H1 (cell line): ENCODE measurements at regions not wholly inside any gene's neighbourhood (a gene's known extent, or its start where the extent isn't known, plus 50 kb on each side); places are given as distances from the start of the nearest gene placed in this dataset.

ENCODE experiments used
- BCL11A ChIP-seq, 2 experiments: IDR thresholded peaks; one replicate each; pipeline ENCODE4 v1.6.1; 2011; ENCODE audit warnings: low read depth in 2 of 2, low read length in 2 of 2, mild to moderate bottlenecking in 2 of 2
- EZH2 ChIP-seq: fragments of 200-600 bp; sonication (generic); IDR thresholded peaks from 2 replicates; pipeline ENCODE4 v1.7.1; 2012; ENCODE audit warnings: low read depth, mild to moderate bottlenecking, moderate library complexity, low read length, inconsistent platforms; ENCODE audit not compliant: severe bottlenecking
- GABPA ChIP-seq: IDR thresholded peaks from 2 replicates; pipeline ENCODE4 v1.6.1; 2011; ENCODE audit warnings: mild to moderate bottlenecking, low read length, moderate library complexity, borderline replicate concordance; ENCODE audit not compliant: insufficient read depth
- HDAC2 ChIP-seq, 2 experiments: fragments of 300-600 bp in 1 of 2; sonication (generic) in 1 of 2; IDR thresholded peaks; 2 replicates each; pipeline ENCODE4 v1.6.1; 2011 to 2012; ENCODE audit warnings: low read depth in 2 of 2, low read length in 2 of 2, mild to moderate bottlenecking in 2 of 2, moderate library complexity in 2 of 2, borderline replicate concordance in 1 of 2, inconsistent platforms in 1 of 2
- JUN ChIP-seq: IDR thresholded peaks from 2 replicates; pipeline ENCODE4 v1.6.1; 2011; ENCODE audit warnings: low read depth, mild to moderate bottlenecking, improper control_type of control experiment, low read length
- KDM1A ChIP-seq: fragments of 200-600, 300-600 bp; sonication (generic); IDR thresholded peaks from 2 replicates; pipeline ENCODE4 v1.7.1; 2016; ENCODE audit warnings: mild to moderate bottlenecking, low read length, borderline replicate concordance
- PHF8 ChIP-seq: fragments of 200-600 bp; sonication (generic); conservative IDR thresholded peaks from 2 replicates; pipeline ENCODE4 v1.7.1; 2012; ENCODE audit warnings: low read depth, mild to moderate bottlenecking, inconsistent platforms, low read length, moderate library complexity
- POLR2A ChIP-seq, 2 experiments: IDR thresholded peaks; 1 replicate in 1 of 2; 2 replicates in 1 of 2; pipeline ENCODE4 v1.6.1; 2011; ENCODE audit warnings: low read depth in 2 of 2, low read length in 2 of 2, mild to moderate bottlenecking in 2 of 2; ENCODE audit errors: control extremely low read depth in 1 of 2
- TBP ChIP-seq: IDR thresholded peaks from 2 replicates; pipeline ENCODE4 v1.6.1; 2011; ENCODE audit warnings: low read depth, low read length, improper control_type of control experiment
- USF2 ChIP-seq: IDR thresholded peaks from 2 replicates; pipeline ENCODE4 v1.6.1; 2011; ENCODE audit warnings: low read length, improper control_type of control experiment
- TF ChIP-seq, protein P1 (sequence below): fragments of 300-600 bp; sonication (generic); IDR thresholded peaks from 2 replicates; pipeline ENCODE4 v1.7.1; 2012; ENCODE audit warnings: low read length, moderate library complexity, mild to moderate bottlenecking, inconsistent platforms; ENCODE audit not compliant: insufficient replicate concordance

DNA sequence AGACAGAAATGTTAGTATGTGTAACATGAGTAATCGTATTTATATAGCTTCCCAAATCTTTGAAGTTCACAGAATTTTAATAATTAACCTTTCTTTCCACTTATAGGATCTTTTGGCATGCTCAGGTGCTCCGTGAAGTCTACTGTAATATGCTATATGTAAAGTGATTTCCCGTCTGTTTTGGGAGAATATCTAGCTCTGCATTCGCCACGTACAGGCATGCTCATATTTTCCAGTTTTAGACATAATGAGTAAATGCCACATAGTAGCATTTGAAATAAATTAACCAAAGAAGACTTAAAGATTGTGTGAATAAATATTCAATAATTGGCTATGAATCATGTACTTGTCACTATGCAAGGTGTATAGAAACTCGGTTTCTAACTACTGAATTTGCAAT is 189.0 kb upstream of the CSNK1A1L start (continued):
- TF ChIP-seq, protein P1, sequence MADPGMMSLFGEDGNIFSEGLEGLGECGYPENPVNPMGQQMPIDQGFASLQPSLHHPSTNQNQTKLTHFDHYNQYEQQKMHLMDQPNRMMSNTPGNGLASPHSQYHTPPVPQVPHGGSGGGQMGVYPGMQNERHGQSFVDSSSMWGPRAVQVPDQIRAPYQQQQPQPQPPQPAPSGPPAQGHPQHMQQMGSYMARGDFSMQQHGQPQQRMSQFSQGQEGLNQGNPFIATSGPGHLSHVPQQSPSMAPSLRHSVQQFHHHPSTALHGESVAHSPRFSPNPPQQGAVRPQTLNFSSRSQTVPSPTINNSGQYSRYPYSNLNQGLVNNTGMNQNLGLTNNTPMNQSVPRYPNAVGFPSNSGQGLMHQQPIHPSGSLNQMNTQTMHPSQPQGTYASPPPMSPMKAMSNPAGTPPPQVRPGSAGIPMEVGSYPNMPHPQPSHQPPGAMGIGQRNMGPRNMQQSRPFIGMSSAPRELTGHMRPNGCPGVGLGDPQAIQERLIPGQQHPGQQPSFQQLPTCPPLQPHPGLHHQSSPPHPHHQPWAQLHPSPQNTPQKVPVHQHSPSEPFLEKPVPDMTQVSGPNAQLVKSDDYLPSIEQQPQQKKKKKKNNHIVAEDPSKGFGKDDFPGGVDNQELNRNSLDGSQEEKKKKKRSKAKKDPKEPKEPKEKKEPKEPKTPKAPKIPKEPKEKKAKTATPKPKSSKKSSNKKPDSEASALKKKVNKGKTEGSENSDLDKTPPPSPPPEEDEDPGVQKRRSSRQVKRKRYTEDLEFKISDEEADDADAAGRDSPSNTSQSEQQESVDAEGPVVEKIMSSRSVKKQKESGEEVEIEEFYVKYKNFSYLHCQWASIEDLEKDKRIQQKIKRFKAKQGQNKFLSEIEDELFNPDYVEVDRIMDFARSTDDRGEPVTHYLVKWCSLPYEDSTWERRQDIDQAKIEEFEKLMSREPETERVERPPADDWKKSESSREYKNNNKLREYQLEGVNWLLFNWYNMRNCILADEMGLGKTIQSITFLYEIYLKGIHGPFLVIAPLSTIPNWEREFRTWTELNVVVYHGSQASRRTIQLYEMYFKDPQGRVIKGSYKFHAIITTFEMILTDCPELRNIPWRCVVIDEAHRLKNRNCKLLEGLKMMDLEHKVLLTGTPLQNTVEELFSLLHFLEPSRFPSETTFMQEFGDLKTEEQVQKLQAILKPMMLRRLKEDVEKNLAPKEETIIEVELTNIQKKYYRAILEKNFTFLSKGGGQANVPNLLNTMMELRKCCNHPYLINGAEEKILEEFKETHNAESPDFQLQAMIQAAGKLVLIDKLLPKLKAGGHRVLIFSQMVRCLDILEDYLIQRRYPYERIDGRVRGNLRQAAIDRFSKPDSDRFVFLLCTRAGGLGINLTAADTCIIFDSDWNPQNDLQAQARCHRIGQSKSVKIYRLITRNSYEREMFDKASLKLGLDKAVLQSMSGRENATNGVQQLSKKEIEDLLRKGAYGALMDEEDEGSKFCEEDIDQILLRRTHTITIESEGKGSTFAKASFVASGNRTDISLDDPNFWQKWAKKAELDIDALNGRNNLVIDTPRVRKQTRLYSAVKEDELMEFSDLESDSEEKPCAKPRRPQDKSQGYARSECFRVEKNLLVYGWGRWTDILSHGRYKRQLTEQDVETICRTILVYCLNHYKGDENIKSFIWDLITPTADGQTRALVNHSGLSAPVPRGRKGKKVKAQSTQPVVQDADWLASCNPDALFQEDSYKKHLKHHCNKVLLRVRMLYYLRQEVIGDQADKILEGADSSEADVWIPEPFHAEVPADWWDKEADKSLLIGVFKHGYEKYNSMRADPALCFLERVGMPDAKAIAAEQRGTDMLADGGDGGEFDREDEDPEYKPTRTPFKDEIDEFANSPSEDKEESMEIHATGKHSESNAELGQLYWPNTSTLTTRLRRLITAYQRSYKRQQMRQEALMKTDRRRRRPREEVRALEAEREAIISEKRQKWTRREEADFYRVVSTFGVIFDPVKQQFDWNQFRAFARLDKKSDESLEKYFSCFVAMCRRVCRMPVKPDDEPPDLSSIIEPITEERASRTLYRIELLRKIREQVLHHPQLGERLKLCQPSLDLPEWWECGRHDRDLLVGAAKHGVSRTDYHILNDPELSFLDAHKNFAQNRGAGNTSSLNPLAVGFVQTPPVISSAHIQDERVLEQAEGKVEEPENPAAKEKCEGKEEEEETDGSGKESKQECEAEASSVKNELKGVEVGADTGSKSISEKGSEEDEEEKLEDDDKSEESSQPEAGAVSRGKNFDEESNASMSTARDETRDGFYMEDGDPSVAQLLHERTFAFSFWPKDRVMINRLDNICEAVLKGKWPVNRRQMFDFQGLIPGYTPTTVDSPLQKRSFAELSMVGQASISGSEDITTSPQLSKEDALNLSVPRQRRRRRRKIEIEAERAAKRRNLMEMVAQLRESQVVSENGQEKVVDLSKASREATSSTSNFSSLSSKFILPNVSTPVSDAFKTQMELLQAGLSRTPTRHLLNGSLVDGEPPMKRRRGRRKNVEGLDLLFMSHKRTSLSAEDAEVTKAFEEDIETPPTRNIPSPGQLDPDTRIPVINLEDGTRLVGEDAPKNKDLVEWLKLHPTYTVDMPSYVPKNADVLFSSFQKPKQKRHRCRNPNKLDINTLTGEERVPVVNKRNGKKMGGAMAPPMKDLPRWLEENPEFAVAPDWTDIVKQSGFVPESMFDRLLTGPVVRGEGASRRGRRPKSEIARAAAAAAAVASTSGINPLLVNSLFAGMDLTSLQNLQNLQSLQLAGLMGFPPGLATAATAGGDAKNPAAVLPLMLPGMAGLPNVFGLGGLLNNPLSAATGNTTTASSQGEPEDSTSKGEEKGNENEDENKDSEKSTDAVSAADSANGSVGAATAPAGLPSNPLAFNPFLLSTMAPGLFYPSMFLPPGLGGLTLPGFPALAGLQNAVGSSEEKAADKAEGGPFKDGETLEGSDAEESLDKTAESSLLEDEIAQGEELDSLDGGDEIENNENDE: no peak
- TF ChIP-seq PHF8 (no peak), JUN (no peak), BCL11A (IDR thresholded peaks at IDR 0.05; ENCODE audit: low read depth in 2 of 2, low read length in 2 of 2) (no peak), KDM1A (no peak), HDAC2 (IDR thresholded peaks at IDR 0.05; ENCODE audit: borderline replicate concordance in 1 of 2, low read depth in 2 of 2, low read length in 2 of 2) (no peak), TBP (no peak), POLR2A (IDR thresholded peaks at IDR 0.05; ENCODE audit: control extremely low read depth in 1 of 2, low read depth in 2 of 2, low read length in 2 of 2) (no peak), EZH2 (no peak), USF2 (no peak), GABPA (no peak)
